HG03039 (cell line): ENCODE measurements at regions not wholly inside any gene's neighbourhood (a gene's known extent, or its start where the extent isn't known, plus 50 kb on each side); places are given as distances from the start of the nearest gene placed in this dataset.

Source experiments
- ATAC-seq: cut with Tn5 transposase; IDR thresholded peaks from one replicate; pipeline ENCODE4 v1.9.1; 2021; ENCODE audit warnings: mild to moderate bottlenecking, moderate library complexity; ENCODE audit not compliant: unreplicated experiment

DNA sequence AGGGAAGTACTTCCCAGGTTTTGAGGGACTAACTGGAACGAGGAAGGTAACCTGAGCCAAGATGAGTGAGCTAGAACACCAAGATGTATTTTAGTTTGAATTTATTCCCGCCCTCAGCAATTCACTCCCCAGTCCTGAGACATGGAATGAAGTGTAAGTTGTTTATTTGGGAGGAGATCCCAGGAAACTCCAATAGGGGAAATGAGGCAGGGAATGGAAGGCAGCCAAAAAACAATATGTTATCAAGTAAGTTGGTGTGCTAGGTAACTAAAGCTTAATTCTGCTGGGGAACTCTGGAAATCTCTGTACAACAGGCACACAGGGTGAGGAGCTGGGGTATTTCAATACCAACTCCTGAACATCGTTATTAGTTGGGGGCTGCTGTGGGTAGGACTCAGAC lies 189.7 kb upstream of the HDAC9 start:
- ATAC-seq = no peak

- no peak for ATAC-seq
Observed at GRCh38 chr7:18306696-18307095, 188.9 kb upstream of the HDAC9 start.

DNA sequence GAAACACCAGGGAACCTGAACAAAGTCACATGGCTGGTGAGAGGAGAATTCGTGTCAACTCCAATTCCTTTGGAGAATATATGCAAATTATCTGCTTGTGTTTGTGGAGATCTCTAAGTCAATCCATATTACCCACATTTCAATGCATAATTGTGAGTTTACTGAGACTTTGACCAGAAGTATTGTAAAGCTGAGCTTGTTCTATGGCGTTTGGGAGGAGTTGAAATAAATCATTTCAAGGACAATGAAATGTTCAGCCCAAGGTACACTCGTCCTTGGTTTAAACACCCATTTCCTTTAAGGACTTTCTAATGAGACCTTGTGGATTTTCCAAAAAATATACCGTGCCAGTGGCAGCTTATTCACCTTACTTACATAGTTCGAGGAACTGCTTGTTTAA lies 186.6 kb upstream of the HDAC9 start:
- ATAC-seq = no peak

DNA sequence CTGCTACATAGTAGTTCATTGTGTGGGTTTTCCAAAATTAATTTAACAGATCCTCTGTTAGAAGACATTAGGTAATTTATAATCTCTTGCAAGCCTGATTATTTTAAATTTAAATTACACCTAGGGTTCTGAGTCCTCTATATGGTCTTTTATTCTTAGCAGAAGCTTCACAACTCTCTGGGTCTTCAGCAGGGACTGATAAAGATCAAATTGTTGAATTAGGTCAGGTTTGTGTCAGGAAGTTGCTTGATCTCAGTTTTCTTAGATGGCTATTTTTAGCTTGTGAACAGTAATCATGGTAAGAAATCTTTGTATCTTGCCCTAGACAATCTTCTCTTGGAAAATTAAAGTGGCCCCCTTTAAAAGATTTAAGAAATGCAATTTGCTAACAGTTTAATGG lies 183.1 kb upstream of the HDAC9 start:
- ATAC-seq = no peak

GRCh38 chr7:18313965-18314364 lies 181.6 kb upstream of the HDAC9 start:
- ATAC-seq = no peak

DNA sequence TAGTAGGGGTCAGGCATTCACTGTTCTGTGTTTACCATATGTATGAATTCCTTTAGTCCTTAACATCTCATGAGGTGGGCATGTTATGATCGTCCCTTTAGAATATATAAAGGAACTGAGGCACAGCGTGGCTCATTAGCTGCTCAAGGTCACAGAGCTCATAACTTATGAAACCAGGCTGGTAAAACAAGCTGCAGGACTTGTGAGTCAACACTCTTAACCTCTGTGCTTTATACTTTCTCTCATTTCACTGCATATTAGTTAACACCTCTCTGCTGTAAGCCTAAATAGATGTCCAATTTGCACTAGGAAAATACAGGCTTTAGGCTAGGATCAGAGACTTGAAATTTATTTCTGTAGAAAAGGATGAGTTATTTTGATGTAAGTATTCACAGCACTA lies 180.3 kb upstream of the HDAC9 start:
- no peak for ATAC-seq

GRCh38 chr7:18317941-18318340 lies 177.6 kb upstream of the HDAC9 start:
- no peak for ATAC-seq

GRCh38 chr7:18320422-18320821 lies 175.1 kb upstream of the HDAC9 start:
- ATAC-seq = no peak

GRCh38 chr7:18320971-18321567 lies 174.5 kb upstream of the HDAC9 start:
- peak; percentile 78 for ATAC-seq

DNA sequence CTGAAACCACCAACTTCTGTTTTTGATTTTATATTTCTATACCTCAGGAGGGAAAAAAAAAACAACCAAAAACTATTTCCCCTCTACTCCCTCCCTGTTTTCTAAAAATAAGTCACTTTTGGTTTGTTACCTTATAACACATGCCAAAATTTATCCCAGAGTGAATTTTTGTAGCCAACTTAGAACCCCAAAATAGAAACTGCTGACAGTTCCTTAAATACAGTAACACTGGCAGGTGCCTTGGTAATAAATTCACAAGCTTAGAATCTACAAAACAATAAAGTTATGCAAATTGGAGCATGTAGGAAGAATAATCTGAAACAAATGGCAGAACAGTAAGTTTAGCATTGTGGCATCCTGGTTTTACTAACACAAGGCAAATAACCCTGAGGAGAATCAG lies 165.0 kb upstream of the HDAC9 start:
- ATAC-seq = no peak

DNA sequence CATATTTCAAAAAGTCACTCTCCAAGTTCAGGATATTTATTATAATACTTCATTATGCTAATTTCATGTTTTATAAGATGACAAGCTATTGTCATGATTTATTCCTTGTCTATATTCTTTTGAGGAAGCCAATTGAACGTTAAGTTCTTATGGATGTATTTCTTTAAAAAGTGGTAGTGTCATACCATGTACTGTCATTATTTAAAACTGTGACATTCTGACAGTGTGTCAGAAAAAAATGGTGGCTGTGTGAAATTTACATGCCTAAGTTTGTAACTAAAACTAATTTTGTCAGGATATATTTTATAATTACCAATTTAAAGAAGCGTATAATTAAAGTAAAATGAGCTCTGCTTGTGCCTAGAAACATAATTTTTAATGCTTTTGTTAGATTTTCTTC lies 158.9 kb upstream of the HDAC9 start:
- ATAC-seq = no peak

DNA sequence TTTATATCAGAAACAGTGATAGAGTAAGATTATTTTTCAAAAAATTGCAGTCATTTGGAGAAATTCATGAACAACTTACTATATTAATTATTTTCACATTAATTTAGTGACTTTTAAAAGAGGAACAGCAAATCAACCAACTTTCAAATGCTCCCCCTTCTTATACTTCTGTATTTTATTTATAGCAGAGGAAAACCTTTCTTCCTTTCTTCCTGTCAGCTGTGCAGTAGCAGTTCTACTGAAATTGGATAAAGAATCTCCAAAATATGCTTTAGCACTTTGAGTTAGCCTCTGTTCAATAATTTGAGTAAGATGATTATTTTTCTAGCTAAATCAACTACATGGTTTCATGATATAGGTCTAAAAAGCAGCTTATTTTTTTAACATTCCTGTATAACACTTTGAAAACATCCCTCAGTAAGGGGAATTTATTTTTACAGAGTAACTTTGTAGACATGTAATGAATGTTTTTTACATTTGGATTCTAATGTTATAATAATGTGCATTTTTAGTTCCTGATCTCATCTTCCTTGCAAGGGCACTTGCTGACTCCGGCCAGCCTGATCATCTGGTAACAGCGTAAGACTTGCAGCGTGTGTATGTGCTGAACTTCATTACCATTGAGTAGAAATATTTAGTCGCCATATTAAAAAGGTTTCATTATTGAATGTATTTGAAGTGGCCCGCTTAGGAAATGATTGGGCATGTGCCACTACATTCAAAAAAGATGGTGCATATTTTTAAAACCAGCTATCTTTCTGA lies 158.3 kb upstream of the HDAC9 start:
- ATAC-seq = no peak

DNA sequence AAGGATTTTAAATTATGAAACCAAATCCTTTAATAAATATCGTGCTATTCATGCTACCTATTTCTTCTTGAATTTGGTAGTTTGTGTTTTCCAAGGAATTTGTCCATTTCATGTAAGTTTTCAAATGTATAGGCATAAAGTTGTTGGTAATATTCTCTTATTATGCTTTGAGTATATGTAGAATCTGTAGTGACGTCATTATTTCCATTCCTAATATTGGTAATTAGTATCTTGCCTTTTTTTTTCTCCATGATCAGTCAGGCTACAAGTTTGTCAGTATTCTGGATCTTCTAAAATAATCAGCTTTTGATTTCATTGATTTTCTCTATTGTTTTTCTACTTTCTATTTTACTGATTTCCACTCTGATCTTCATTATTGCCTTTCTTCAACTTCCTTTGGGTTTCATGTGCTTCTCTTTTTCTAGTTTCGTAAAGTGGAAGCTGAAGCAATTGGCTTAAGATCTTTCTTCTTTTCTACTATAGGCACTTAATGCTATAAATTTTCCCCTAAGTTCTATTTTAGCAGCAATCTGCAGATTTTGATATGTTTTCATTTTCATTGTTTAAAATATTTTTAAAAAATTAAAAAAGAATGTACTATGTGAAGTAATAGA lies 156.5 kb upstream of the HDAC9 start:
- no peak for ATAC-seq

DNA sequence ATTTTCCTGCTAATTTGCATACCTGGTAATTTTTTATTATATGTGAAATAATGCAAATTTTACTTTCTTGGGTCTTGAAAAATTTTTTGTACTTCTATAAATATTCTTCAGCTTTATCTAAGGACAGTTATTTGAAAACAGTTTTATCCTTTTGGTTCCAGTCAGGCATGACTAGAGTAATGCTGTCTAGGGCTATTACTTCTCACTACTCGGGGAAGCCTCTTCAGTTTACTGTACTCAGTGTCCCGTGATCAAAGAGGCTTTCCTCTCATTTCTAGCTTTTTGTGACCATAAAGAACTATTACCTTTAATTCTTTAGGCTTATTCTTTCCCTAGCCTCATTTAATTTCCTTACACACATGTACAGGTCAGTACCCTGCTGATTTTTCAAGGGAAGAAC lies 153.8 kb upstream of the HDAC9 start:
- ATAC-seq = no peak

- no peak for ATAC-seq
Observed at GRCh38 chr7:18343047-18343446, 152.5 kb upstream of the HDAC9 start.

DNA sequence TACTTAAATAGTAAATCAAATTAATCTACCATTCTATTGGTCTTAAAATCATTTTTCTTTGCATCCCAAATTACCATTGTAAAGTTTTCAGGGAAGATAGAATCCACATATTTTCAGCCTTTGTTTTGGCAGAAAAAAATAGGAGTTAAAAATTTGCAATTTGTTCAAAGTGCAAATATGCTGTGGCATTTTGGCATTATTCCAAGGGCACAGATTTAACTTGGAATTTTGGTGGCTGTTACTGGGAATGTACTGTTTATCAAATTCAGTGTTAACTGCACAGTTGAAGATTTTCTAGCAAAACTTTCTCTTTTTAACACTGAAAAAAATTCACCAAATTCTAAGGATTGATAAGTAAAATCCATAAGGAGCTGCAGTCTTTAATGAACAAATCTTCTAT lies 151.0 kb upstream of the HDAC9 start:
- ATAC-seq = no peak

GRCh38 chr7:18345641-18346234 lies 149.8 kb upstream of the HDAC9 start:
- ATAC-seq = peak; percentile 51

- ATAC-seq = no peak
Observed at GRCh38 chr7:18347170-18347569, 148.4 kb upstream of the HDAC9 start.

DNA sequence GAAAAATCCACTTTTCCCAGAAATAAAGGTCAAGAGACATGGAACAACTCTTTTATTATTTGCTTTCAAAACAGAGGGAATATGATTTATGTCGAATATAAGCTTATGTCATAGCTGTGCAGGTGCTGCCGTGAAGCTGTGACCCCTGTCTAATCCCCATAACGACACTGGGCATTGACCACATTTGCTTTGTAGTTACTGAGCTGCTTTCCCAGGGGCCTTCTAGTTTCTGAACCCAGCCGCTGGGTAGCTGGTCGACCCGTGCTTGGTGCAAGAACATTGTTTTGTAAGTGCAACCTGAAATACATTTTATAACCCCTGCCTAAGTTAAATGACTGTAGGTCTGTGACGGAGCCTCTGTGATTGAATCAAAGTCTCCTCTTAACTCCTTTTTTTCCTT lies 144.9 kb upstream of the HDAC9 start:
- no peak for ATAC-seq

DNA sequence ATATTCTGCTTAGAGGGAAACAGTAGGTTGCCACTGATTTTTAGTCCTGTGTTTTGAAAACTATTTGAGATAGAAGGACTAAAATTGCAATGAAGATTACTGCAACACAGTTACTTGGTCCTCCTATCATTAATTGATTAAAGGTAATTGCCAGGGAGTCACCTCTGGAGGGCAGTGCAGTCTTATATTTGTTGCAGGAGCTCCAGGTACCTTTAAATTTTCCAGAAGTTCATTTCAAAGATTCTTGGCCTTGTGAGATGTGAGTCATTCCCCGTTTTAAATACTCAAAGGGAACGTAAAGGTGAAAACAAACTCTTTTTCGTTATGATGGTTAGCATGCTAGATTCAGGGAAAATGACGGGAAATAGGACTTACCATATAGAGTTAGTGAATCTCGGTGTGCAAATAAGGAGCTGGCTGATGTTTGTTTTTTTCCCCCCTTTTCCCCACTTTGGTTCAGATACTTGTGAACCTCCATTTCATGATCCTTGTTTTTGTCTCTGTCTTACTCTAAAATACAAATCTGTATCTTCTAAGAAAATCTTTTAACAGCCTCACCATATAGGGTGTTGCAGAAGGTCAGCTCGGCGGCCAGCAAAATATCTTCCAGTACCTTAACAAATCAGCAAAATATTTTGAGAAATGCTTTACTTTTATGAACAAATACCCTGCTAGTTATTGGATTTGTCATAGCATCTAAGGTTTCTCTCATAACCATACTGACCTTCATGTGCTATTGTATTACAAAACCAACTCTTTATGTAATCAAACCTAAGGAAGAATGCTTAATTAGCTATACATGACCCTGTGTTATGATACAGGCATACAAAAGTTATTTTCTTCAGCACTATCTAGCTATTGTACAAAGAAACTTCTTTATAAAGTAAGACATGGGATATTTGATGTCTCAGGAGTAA lies 143.0 kb upstream of the HDAC9 start:
- no peak for ATAC-seq

GRCh38 chr7:18353339-18353738 lies 142.2 kb upstream of the HDAC9 start:
- no peak for ATAC-seq
